ENCODE measurements at regions not wholly inside any gene's neighbourhood (a gene's known extent, or its start where the extent isn't known, plus 50 kb on each side); places are given as distances from the start of the nearest gene placed in this dataset.

- DNase-seq: no peak
Observed at GRCh38 chr2:88834866-88835265, 143.4 kb downstream of the RPIA start.

- no peak for DNase-seq
Observed at GRCh38 chr2:88835726-88836125, 144.3 kb downstream of the RPIA start.

GRCh38 chr2:88836351-88836750 is 144.9 kb downstream of the RPIA start:
- DNase-seq: no peak

- DNase-seq: no peak
Observed at GRCh38 chr2:88837511-88838160, 146.2 kb downstream of the RPIA start.

GRCh38 chr2:88838165-88838635 is 146.7 kb downstream of the RPIA start:
- no peak for DNase-seq

- no peak for DNase-seq
Observed at GRCh38 chr2:88841224-88841929, 149.9 kb downstream of the RPIA start.

GRCh38 chr2:88842656-88843460 is 151.4 kb downstream of the RPIA start:
- DNase-seq: no peak

- no peak for DNase-seq
Observed at GRCh38 chr2:88843651-88844050, 152.2 kb downstream of the RPIA start.

- no peak for DNase-seq
Observed at GRCh38 chr2:88844960-88845359, 153.5 kb downstream of the RPIA start.

GRCh38 chr2:88845772-88846661 is 154.5 kb downstream of the RPIA start:
- DNase-seq: no peak

GRCh38 chr2:88852753-88853402 is 161.4 kb downstream of the RPIA start:
- DNase-seq: no peak

GRCh38 chr2:88853403-88853790 is 161.9 kb downstream of the RPIA start:
- no peak for DNase-seq

- no peak for DNase-seq
Observed at GRCh38 chr2:88854528-88854927, 163.1 kb downstream of the RPIA start.

GRCh38 chr2:88855620-88856408 is 164.3 kb downstream of the RPIA start:
- no peak for DNase-seq

GRCh38 chr2:88856409-88857135 is 165.1 kb downstream of the RPIA start:
- no peak for DNase-seq

- DNase-seq: no peak
Observed at GRCh38 chr2:88857274-88857741, 165.8 kb downstream of the RPIA start.

GRCh38 chr2:88857951-88858411 is 166.5 kb downstream of the RPIA start:
- no peak for DNase-seq

- no peak for DNase-seq
Observed at GRCh38 chr2:88859461-88859860, 168.0 kb downstream of the RPIA start.

- DNase-seq: no peak
Observed at GRCh38 chr2:88860421-88861075, 169.1 kb downstream of the RPIA start.

Data from activated effector memory CD4-positive, alpha-beta T cell treated with anti-CD3 and anti-CD28 coated beads, Interleukin-2, amount 50 U/mL, for 16 hours (primary cell).